CD4-positive, alpha-beta T cell (primary cell): ENCODE measurements at regions not wholly inside any gene's neighbourhood (a gene's known extent, or its start where the extent isn't known, plus 50 kb on each side); places are given as distances from the start of the nearest gene placed in this dataset.
"Not testable (repeated sequence)": the region's sequence is repeated elsewhere in the genome, so short reads cannot be mapped to it uniquely, and the experiment has no call there.

Experiments
- ATAC-seq: fragments of 200-7000 bp; cut with Tn5 transposase; one replicate; pipeline ENCODE4 v1.10.0; 2022; ENCODE audit warnings: mild to moderate bottlenecking; ENCODE audit not compliant: poor library complexity
- CTCF ChIA-PET: fragments of 350-600 bp; sonication (Branson Sonifier 250); formaldehyde crosslinking; loops from one replicate; lab custom pipeline; 2021; ENCODE audit warnings: antibody characterized with exemption, inconsistent platforms; lab: Charles Lee
- POLR2A ChIA-PET: fragments of 350-600 bp; sonication (Branson Sonifier 250); formaldehyde crosslinking; loops from one replicate; lab custom pipeline; 2021; ENCODE audit warnings: antibody characterized with exemption, inconsistent platforms; lab: Charles Lee
- DNase-seq, 14 experiments: peaks; one replicate each; pipeline ENCODE4 v3.0.0-alpha.2; 2013 to 2020; ENCODE audit warnings: mixed read lengths in 2 of 14
- H3K27ac ChIP-seq, 2 donors: one replicate each; pipeline versions ENCODE4 v1.5.1 to v1.7.0; 2013; ENCODE audit warnings: low read length in 2 of 2, low read depth in 1 of 2, mild to moderate bottlenecking in 1 of 2
- H3K27me3 ChIP-seq, 2 experiments: 1 replicate in 1 of 2; 2 replicates in 1 of 2; pipeline versions ENCODE4 v1.6.1 to v1.7.0; 2013; ENCODE audit warnings: low read length in 2 of 2, control low read depth in 1 of 2, mild to moderate bottlenecking in 1 of 2, moderate library complexity in 1 of 2; ENCODE audit not compliant: insufficient read depth in 2 of 2, control insufficient read depth in 1 of 2
- H3K36me3 ChIP-seq: one replicate; pipeline ENCODE4 v1.6.1; 2013; ENCODE audit warnings: low read length, control low read depth; ENCODE audit not compliant: insufficient read depth
- H3K4me1 ChIP-seq: one replicate; pipeline ENCODE4 v1.6.1; 2013; ENCODE audit warnings: low read length, control low read depth; ENCODE audit not compliant: insufficient read depth
- H3K4me3 ChIP-seq: one replicate; pipeline ENCODE4 v1.5.1; 2013; ENCODE audit warnings: mild to moderate bottlenecking, low read length, moderate library complexity
- H3K9me3 ChIP-seq, 2 experiments: 1 replicate in 1 of 2; 2 replicates in 1 of 2; pipeline versions ENCODE4 v1.6.1 to v1.7.0; 2013; ENCODE audit warnings: low read length in 2 of 2, mild to moderate bottlenecking in 2 of 2, control low read depth in 1 of 2, moderate library complexity in 1 of 2; ENCODE audit not compliant: control insufficient read depth in 1 of 2, insufficient read depth in 1 of 2
- H3K27ac Mint-ChIP-seq: one replicate; pipeline ENCODE4 v1.8.0; 2020; ENCODE audit warnings: mixed read lengths
- H3K27me3 Mint-ChIP-seq: one replicate; pipeline ENCODE4 v1.8.0; 2021; ENCODE audit warnings: mixed read lengths
- H3K36me3 Mint-ChIP-seq: one replicate; pipeline ENCODE4 v1.8.0; 2021; ENCODE audit warnings: low read depth, mixed read lengths
- H3K4me1 Mint-ChIP-seq: one replicate; pipeline ENCODE4 v1.8.0; 2021; ENCODE audit warnings: low read depth, mixed read lengths
- H3K4me3 Mint-ChIP-seq: one replicate; pipeline ENCODE4 v1.8.0; 2020; ENCODE audit warnings: mild to moderate bottlenecking, mixed read lengths
- H3K9me3 Mint-ChIP-seq: one replicate; pipeline ENCODE4 v1.8.0; 2020; ENCODE audit warnings: mixed read lengths
- CTCF ChIP-seq: fragments of 200-600 bp; IDR thresholded peaks from one replicate; pipeline ENCODE4 v1.8.0; 2022; ENCODE audit warnings: antibody characterized with exemption, mild to moderate bottlenecking
- intact Hi-C, 2 experiments: fragments of 100-400 bp; cut with DNase I in 1 of 2; cut with micrococcal nuclease in 1 of 2; formaldehyde crosslinking; loops; one replicate each; pipeline versions ENCODE4 v1.15.1 to v1.9.0; 2023 to 2025; cut with DNase I, micrococcal nuclease

- H3K4me3 ChIP-seq, H3K27ac Mint-ChIP-seq, H3K27me3 ChIP-seq, H3K27ac ChIP-seq, H3K36me3 Mint-ChIP-seq, H3K36me3 ChIP-seq, ATAC-seq, H3K4me1 Mint-ChIP-seq, H3K4me1 ChIP-seq, intact Hi-C loops, CTCF ChIA-PET, H3K27me3 Mint-ChIP-seq, H3K9me3 Mint-ChIP-seq, H3K9me3 ChIP-seq, POLR2A ChIA-PET, H3K4me3 Mint-ChIP-seq, DNase-seq: not testable (repeated sequence)
Observed at GRCh38 chr20:26373066-26373465, 676.4 kb upstream of the ZNF337 start.

DNA sequence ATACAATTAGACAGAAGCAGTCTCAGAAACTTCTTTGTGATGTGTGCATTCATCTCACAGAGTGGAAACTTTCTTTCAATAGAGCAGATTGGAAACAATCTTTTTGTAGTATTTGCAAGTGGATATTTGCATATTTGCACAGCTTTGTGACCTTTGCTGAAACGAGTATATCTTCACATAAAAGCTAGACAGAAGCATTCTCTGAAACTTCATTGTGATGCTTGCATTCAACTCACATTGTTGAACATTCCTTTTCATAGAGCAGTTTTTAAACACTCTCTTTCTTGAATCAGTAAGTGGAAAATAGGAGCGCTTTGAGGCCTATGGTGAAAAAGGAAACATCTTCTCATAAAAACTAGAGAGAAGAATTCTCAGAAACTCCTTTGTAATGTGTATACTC lies 657.9 kb upstream of the ZNF337 start:
- Mint-ChIP-seq H3K4me1 (no peaks in the 10 kb centered on the region), H3K27me3 (no peaks in the 10 kb centered on the region), H3K9me3 (peaks cover 2% of the 10 kb centered on the region), H3K36me3 (no peaks in the 10 kb centered on the region), H3K4me3 (no peak overlapping the region), H3K27ac (no peak overlapping the region)
- no peak for ATAC-seq
- Histone ChIP-seq H3K4me1 (no peaks in the 10 kb centered on the region), H3K9me3 (no peaks in the 10 kb centered on the region), H3K27ac (no peak overlapping the region), H3K27me3 (no peaks in the 10 kb centered on the region), H3K4me3 (no peak overlapping the region), H3K36me3 (no peaks in the 10 kb centered on the region)
- ChIA-PET POLR2A (no interaction called here), CTCF (no interaction called here)
- DNase-seq: no peak
- intact Hi-C loops: no loop called here
- TF ChIP-seq CTCF: no peak

DNA sequence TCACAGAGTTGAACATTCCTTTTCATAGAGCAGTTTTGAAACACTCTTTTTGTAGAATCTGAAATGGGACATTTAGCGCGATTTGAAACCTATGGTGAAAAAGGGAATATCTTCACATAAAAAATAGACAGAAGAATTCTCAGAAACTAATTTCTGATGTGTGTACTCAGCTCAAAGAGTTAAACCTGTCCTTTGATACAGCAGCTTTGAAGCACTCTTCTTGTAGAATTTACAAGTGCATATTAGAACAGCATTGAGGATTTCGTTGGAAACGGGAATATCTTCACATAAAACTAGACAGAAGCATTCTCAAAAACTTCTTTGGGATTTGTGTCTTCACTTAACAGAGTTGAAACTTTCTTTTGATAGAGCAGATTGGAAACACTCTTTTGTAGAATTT lies 650.7 kb upstream of the ZNF337 start:
- Histone ChIP-seq H3K27ac (no peak overlapping the region), H3K9me3 (no peaks in the 10 kb centered on the region), H3K36me3 (no peaks in the 10 kb centered on the region), H3K4me1 (no peaks in the 10 kb centered on the region), H3K4me3 (no peak overlapping the region), H3K27me3 (no peaks in the 10 kb centered on the region)
- ATAC-seq: no peak
- Mint-ChIP-seq H3K9me3 (no peaks in the 10 kb centered on the region), H3K4me1 (peaks cover 6% of the 10 kb centered on the region), H3K27ac (no peak overlapping the region), H3K4me3 (no peak overlapping the region), H3K36me3 (no peaks in the 10 kb centered on the region), H3K27me3 (no peaks in the 10 kb centered on the region)
- no peak for TF ChIP-seq CTCF
- intact Hi-C loops: no loop called here
- no peak for DNase-seq
- ChIA-PET CTCF (no interaction called here), POLR2A (no interaction called here)

DNA sequence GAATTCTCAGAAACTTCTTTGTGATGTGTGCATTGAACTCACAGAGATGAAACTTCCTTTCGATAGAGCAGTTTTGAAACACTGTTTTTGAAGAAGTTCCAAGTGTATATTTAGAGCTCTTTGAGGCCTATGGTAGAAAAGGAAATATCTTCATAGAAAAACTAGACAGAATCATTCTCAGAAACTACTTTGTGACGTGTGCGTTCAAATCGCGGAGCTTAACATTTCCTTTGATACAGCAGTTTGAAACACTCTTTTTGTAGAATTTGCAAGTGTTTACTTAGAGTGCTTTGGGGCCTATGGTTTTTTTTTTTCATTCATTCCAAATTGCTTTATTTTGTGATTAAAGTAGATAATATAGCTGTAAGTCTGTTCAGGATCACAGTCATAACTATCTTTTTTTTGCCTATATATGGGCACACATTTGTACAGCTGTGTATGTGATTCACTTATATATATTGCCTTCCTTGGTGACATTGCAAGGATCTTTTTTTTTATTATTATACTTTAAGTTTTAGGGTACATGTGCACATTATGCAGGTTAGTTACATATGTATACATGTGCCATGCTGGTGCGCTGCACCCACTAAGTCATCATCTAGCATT lies 643.9 kb upstream of the ZNF337 start:
- H3K36me3 Mint-ChIP-seq, H3K4me3 ChIP-seq, intact Hi-C loops, H3K9me3 Mint-ChIP-seq, H3K36me3 ChIP-seq, H3K9me3 ChIP-seq, POLR2A ChIA-PET, H3K27me3 Mint-ChIP-seq, H3K4me1 ChIP-seq, H3K27ac ChIP-seq, H3K27me3 ChIP-seq, CTCF ChIA-PET: not testable (repeated sequence)
- Mint-ChIP-seq H3K4me3 (peak overlapping the region; percentile 23), H3K27ac (peak overlapping the region; percentile 72), H3K4me1 (peaks cover 51% of the 10 kb centered on the region)
- peak in 7 of 14 experiments; percentile 0 to 42 (median 4) for DNase-seq
- peak; percentile 29 for ATAC-seq
